Spleen (tissue), 11 donors: ENCODE measurements at regions not wholly inside any gene's neighbourhood (a gene's known extent, or its start where the extent isn't known, plus 50 kb on each side); places are given as distances from the start of the nearest gene placed in this dataset.

ENCODE experiments used
- DNase-seq: peaks from one replicate; pipeline ENCODE4 v3.0.0-alpha.2; 2020
- H3K27ac ChIP-seq, 8 donors: fragments of 200-600 bp; sonication (generic) in 7 of 8; 1 replicate in 4 of 8; 2 replicates in 4 of 8; pipeline versions ENCODE4 v1.5.0 to v1.8.0; 2016 to 2021; ENCODE audit warnings: inconsistent platforms in 4 of 8, mild to moderate bottlenecking in 4 of 8, moderate library complexity in 1 of 8
- H3K27me3 ChIP-seq, 7 donors: fragments of 200-600 bp; sonication (generic) in 6 of 7; replicated peaks in 1 of 7; 1 replicate in 4 of 7; 2 replicates in 3 of 7; pipeline versions ENCODE4 v1.5.0 to v1.8.0; 2016 to 2021; ENCODE audit warnings: inconsistent platforms in 3 of 7, mild to moderate bottlenecking in 1 of 7
- H3K36me3 ChIP-seq, 6 donors: fragments of 200-600 bp; sonication (generic) in 5 of 6; 1 replicate in 4 of 6; 2 replicates in 2 of 6; pipeline versions ENCODE4 v1.5.0 to v1.8.0; 2016 to 2021; ENCODE audit warnings: inconsistent platforms in 2 of 6
- H3K4me1 ChIP-seq, 6 donors: fragments of 200-600 bp; sonication (generic) in 5 of 6; 1 replicate in 3 of 6; 2 replicates in 3 of 6; pipeline versions ENCODE4 v1.5.0 to v1.8.0; 2016 to 2021; ENCODE audit warnings: inconsistent platforms in 3 of 6
- H3K4me3 ChIP-seq, 8 donors: fragments of 200-600 bp; sonication (generic) in 7 of 8; 1 replicate in 4 of 8; 2 replicates in 4 of 8; pipeline versions ENCODE4 v1.5.0 to v1.8.0; 2016 to 2021; ENCODE audit warnings: inconsistent platforms in 4 of 8, mild to moderate bottlenecking in 4 of 8, moderate library complexity in 2 of 8
- H3K9me3 ChIP-seq, 8 donors: fragments of 200-600 bp; sonication (generic) in 7 of 8; 1 replicate in 4 of 8; 2 replicates in 4 of 8; pipeline versions ENCODE4 v1.5.0 to v1.8.0; 2016 to 2021; ENCODE audit warnings: inconsistent platforms in 4 of 8
- POLR2A ChIP-seq, 3 donors: fragments of 450-650 bp; IDR thresholded peaks; one replicate each; pipeline ENCODE4 v1.5.1; 2017; ENCODE audit warnings: antibody characterized with exemption in 3 of 3, mild to moderate bottlenecking in 1 of 3
- POLR2AphosphoS5 ChIP-seq, 3 donors: sonication (generic); formaldehyde crosslinking; IDR thresholded peaks; one replicate each; pipeline ENCODE4 v1.5.1; 2017; ENCODE audit warnings: antibody characterized with exemption in 3 of 3
- whole genome bisulfite sequencing, 5 donors: extraction: QIAGEN DNeasy Blood & Tissue Kit in 3 of 5; methylation state at CpG; one replicate each; pipeline versions ENCODE4 v1.1.5 to v1.1.7; 2013 to 2018; 5-methylcytosine and 5-hydroxymethylcytosine counted together
- intact Hi-C: fragments of 100-400 bp; cut with DNase I; formaldehyde crosslinking; loops from one replicate; pipeline ENCODE4 v1.15.0; 2023; ENCODE audit warnings: low total_unique reads
- TF ChIP-seq, protein P1 (sequence below), 11 experiments: fragments of 200-600 bp in 7 of 11; fragments of 450-650 bp in 4 of 11; sonication (generic) in 4 of 11; IDR thresholded peaks in 8 of 11; conservative IDR thresholded peaks in 3 of 11; 1 replicate in 7 of 11; 2 replicates in 4 of 11; pipeline versions ENCODE4 v1.4.0 to v1.8.0; 2016 to 2021; ENCODE audit warnings: antibody characterized with exemption in 11 of 11, inconsistent platforms in 4 of 11, mild to moderate bottlenecking in 1 of 11
- donor health status: healthy with polysubstance abuse.
- donor health status: DM: no; HTN: no; CAD: no; lungs with moderate emphysema.
- donor health status: DM: no; HTN: no; CAD: no.
- donor health status: Bipolar disorder and iron deficiency.
- donor health status: healthy.
- donor health status: DM: no; HTN: no; CAD: no.
- donor health status: DM: yes; HTN: yes; CAD: no.

DNA sequence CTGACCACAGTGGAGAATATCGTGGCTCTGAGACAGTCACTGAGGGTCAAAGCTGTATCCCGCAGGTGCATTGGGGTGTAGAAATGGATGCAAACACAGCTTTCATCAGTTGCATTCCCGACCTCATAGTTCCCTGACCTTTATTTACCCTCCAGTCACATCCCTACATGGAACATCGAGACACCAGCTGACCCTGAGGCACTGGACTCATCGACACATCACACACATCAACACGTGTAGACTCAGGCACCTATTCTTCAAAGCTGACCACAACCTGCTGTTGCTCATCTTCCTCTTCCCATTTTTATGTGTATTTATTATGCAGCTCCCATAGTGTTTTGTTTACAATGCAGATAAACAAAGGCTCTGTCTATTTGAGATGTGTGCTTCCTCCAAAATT, 396.9 kb upstream of the NRP1 start:
- intact Hi-C loops = no loop called here
- H3K4me1 ChIP-seq = no peaks in the 10 kb centered on the region
- H3K9me3 ChIP-seq = no peaks in the 10 kb centered on the region
- 65 to 82% (median 78%) methylated on average over 6 of the region's 6 CpGs for WGBS, 5 donors
- H3K36me3 ChIP-seq = no peaks in the 10 kb centered on the region
- no peak for DNase-seq
- no peaks in the 10 kb centered on the region for H3K27me3 ChIP-seq
- H3K4me3 ChIP-seq = no peak overlapping the region
- no peak overlapping the region for H3K27ac ChIP-seq
- no peak for TF ChIP-seq POLR2A (IDR thresholded peaks at IDR 0.05)
- TF ChIP-seq, protein P1, sequence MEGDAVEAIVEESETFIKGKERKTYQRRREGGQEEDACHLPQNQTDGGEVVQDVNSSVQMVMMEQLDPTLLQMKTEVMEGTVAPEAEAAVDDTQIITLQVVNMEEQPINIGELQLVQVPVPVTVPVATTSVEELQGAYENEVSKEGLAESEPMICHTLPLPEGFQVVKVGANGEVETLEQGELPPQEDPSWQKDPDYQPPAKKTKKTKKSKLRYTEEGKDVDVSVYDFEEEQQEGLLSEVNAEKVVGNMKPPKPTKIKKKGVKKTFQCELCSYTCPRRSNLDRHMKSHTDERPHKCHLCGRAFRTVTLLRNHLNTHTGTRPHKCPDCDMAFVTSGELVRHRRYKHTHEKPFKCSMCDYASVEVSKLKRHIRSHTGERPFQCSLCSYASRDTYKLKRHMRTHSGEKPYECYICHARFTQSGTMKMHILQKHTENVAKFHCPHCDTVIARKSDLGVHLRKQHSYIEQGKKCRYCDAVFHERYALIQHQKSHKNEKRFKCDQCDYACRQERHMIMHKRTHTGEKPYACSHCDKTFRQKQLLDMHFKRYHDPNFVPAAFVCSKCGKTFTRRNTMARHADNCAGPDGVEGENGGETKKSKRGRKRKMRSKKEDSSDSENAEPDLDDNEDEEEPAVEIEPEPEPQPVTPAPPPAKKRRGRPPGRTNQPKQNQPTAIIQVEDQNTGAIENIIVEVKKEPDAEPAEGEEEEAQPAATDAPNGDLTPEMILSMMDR (IDR thresholded peaks at IDR 0.05 in 8 of 11, conservative IDR thresholded peaks at IDR 0.05 in 3 of 11) = no peak
- no peak for TF ChIP-seq POLR2AphosphoS5 (IDR thresholded peaks at IDR 0.05)

DNA sequence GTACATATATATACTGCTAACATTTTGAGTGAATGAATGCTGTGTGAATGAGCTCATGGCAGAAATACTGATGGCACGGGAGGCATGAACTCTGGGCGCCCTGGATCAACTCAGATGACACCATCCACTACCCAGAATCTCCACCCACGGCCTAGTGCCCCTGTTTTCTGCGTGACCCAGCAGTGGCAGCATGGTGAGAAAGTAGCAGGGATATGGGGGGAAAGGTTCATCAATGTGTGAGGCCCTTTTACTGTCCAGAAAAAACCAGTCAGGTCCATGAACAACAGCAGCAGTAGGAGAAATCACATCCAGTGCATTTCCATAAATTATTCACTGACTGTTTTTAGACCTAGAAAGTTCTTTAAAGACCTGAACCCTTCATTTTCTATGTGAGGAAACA, 391.0 kb upstream of the NRP1 start:
- H3K27ac ChIP-seq = no peak overlapping the region
- WGBS, 5 donors = 68 to 83% (median 76%) methylated on average over 4 of the region's 4 CpGs
- TF ChIP-seq POLR2AphosphoS5 (IDR thresholded peaks at IDR 0.05) = no peak
- TF ChIP-seq, protein P1 (IDR thresholded peaks at IDR 0.05 in 8 of 11, conservative IDR thresholded peaks at IDR 0.05 in 3 of 11) = no peak
- no peak for TF ChIP-seq POLR2A (IDR thresholded peaks at IDR 0.05)
- intact Hi-C loops = no loop called here
- H3K4me3 ChIP-seq = no peak overlapping the region
- H3K36me3 ChIP-seq = no peaks in the 10 kb centered on the region
- H3K27me3 ChIP-seq = no peaks in the 10 kb centered on the region
- H3K4me1 ChIP-seq = peaks cover 0 to 22% (median 11%) of the 10 kb centered on the region in 6 donors
- no peaks in the 10 kb centered on the region for H3K9me3 ChIP-seq
- DNase-seq = no peak

DNA sequence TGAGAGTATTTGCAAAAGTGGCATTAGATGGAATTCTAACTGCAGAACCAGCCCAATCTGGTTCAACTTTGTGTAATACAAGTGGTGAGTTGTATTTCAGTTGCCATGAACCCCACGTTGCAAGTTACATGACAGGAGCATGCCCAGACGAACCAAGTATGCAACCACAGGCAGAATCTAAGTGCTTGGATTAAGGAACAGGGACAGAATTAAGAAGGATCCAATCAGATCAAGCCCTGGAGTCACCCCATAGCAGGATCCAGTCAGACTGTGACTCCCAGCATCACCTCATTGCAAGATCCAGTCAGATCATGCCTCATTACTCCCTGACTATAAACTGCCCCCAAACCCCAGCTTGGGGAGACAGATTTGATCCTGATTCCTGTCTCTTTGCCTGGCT, 388.7 kb upstream of the NRP1 start:
- intact Hi-C loops = no loop called here
- no peak overlapping the region for H3K4me3 ChIP-seq
- H3K9me3 ChIP-seq = peaks cover 0 to 6% (median 0%) of the 10 kb centered on the region in 8 donors
- TF ChIP-seq POLR2A (IDR thresholded peaks at IDR 0.05) (no peak), POLR2AphosphoS5 (IDR thresholded peaks at IDR 0.05) (no peak)
- TF ChIP-seq, protein P1 (IDR thresholded peaks at IDR 0.05 in 8 of 11, conservative IDR thresholded peaks at IDR 0.05 in 3 of 11) = no peak
- peaks cover 2 to 42% (median 20%) of the 10 kb centered on the region in 6 donors for H3K4me1 ChIP-seq
- H3K27me3 ChIP-seq = no peaks in the 10 kb centered on the region
- H3K36me3 ChIP-seq = no peaks in the 10 kb centered on the region
- H3K27ac ChIP-seq = no peak overlapping the region
- DNase-seq = no peak
- 66 to 87% (median 82%) methylated on average over 2 of the region's 2 CpGs for WGBS, 5 donors

DNA sequence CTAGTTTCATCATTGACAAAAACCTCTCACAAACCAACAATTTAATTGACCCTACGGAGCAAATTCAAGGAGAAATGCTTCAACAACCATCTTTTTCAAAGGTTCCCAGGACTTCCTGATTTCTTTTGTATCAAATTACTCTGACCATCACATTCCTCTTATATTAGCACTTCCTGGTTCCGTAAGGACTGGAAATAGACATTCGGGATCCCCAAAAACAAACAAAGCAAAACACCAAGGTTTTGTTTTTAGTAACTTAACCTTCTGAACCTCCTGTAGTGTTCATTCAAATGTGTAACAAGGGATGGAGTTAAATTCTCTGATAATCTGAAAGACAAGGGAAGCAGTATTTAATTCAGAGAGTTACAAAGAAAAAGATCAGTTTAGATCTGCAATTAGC, 387.6 kb upstream of the NRP1 start:
- no peaks in the 10 kb centered on the region for H3K36me3 ChIP-seq
- H3K4me1 ChIP-seq = peaks cover 2 to 47% (median 21%) of the 10 kb centered on the region in 6 donors
- no peak for DNase-seq
- WGBS, 5 donors = 43 to 72% (median 57%) methylated on average over 3 of the region's 3 CpGs
- H3K9me3 ChIP-seq = peaks cover 0 to 6% (median 0%) of the 10 kb centered on the region in 8 donors
- peak overlapping the region in 5 of 8 donors; percentile 9 to 58 (median 26) for H3K27ac ChIP-seq
- TF ChIP-seq, protein P1 (IDR thresholded peaks at IDR 0.05 in 8 of 11, conservative IDR thresholded peaks at IDR 0.05 in 3 of 11) = no peak
- intact Hi-C loops = no loop called here
- no peaks in the 10 kb centered on the region for H3K27me3 ChIP-seq
- H3K4me3 ChIP-seq = no peak overlapping the region
